Cardiac fibroblast (primary cell): ENCODE measurements at regions not wholly inside any gene's neighbourhood (a gene's known extent, or its start where the extent isn't known, plus 50 kb on each side); places are given as distances from the start of the nearest gene placed in this dataset.

Experiments used
- DNase-seq, 2 donors: peaks; one replicate each; pipeline versions ENCODE4 v3.0.0 to v3.0.0-alpha.2; 2010; ENCODE audit warnings: low read depth in 2 of 2
- H3K4me3 ChIP-seq, 2 donors: replicated peaks in 1 of 2; 1 replicate in 1 of 2; 2 replicates in 1 of 2; pipeline ENCODE4 v1.5.1; 2011; ENCODE audit warnings: low read depth in 2 of 2, low read length in 2 of 2, mild to moderate bottlenecking in 2 of 2, moderate library complexity in 1 of 2
- CTCF ChIP-seq: IDR thresholded peaks from one replicate; pipeline ENCODE4 v1.5.1; 2011; ENCODE audit warnings: low read depth, mild to moderate bottlenecking, low read length, inconsistent platforms

- no peak overlapping the region for H3K4me3 ChIP-seq
- no peak for TF ChIP-seq CTCF
- DNase-seq: no peak
Measured at GRCh38 chr7:88548399-88548798, 211.1 kb upstream of the ZNF804B start.

GRCh38 chr7:88546808-88547207 lies 212.7 kb upstream of the ZNF804B start:
- peak; percentile 39 for TF ChIP-seq CTCF
- peak; percentile 12 to 51 for DNase-seq
- no peak overlapping the region for H3K4me3 ChIP-seq

- DNase-seq: no peak
- H3K4me3 ChIP-seq: no peak overlapping the region
Measured at GRCh38 chr7:88545663-88546062, 213.8 kb upstream of the ZNF804B start.

GRCh38 chr7:88540012-88540411 lies 219.5 kb upstream of the ZNF804B start:
- DNase-seq: no peak
- TF ChIP-seq CTCF: no peak
- H3K4me3 ChIP-seq: no peak overlapping the region

More at GRCh38 chr7:88545663-88546062, 213.8 kb upstream of the ZNF804B start:
- no peak for TF ChIP-seq CTCF

GRCh38 chr7:88539518-88539917 lies 220.0 kb upstream of the ZNF804B start:
- H3K4me3 ChIP-seq: no peak overlapping the region
- DNase-seq: no peak
- TF ChIP-seq CTCF: no peak

GRCh38 chr7:88523645-88524044 lies 217.0 kb upstream of the STEAP4 start:
- no peak for TF ChIP-seq CTCF
- DNase-seq: no peak

GRCh38 chr7:88522771-88523293 lies 216.1 kb upstream of the STEAP4 start:
- no peak for DNase-seq
- no peak overlapping the region for H3K4me3 ChIP-seq
- TF ChIP-seq CTCF: no peak

More at GRCh38 chr7:88523645-88524044, 217.0 kb upstream of the STEAP4 start:
- no peak overlapping the region for H3K4me3 ChIP-seq
